ENCODE measurements at regions not wholly inside any gene's neighbourhood (a gene's known extent, or its start where the extent isn't known, plus 50 kb on each side); places are given as distances from the start of the nearest gene placed in this dataset.

DNA sequence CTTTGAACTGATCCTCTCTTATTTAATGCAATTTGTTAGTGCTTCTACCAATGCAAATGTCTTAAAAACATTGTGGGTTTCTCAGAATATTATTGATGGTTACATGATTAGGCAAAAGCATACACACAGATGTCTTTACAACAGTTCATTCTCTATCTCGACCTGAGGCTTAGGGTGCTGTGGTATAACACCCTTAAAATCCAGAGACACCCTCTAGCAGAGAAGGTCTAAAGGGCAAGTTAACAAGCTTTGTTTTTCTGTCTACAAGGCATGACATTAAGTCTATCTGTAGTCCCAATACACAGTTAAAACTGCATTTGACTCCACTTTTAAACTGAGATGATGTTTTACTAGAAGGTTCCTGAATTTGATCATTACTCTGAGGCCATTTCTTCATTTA lies 518.7 kb upstream of the MEF2C start:
- TF ChIP-seq, protein P1, sequence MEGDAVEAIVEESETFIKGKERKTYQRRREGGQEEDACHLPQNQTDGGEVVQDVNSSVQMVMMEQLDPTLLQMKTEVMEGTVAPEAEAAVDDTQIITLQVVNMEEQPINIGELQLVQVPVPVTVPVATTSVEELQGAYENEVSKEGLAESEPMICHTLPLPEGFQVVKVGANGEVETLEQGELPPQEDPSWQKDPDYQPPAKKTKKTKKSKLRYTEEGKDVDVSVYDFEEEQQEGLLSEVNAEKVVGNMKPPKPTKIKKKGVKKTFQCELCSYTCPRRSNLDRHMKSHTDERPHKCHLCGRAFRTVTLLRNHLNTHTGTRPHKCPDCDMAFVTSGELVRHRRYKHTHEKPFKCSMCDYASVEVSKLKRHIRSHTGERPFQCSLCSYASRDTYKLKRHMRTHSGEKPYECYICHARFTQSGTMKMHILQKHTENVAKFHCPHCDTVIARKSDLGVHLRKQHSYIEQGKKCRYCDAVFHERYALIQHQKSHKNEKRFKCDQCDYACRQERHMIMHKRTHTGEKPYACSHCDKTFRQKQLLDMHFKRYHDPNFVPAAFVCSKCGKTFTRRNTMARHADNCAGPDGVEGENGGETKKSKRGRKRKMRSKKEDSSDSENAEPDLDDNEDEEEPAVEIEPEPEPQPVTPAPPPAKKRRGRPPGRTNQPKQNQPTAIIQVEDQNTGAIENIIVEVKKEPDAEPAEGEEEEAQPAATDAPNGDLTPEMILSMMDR (IDR thresholded peaks at IDR 0.05 in 8 of 11, conservative IDR thresholded peaks at IDR 0.05 in 3 of 11), result no peak
- TF ChIP-seq POLR2AphosphoS5 (IDR thresholded peaks at IDR 0.05), result no peak

Measured in spleen (tissue), 7 donors.